IMR-90 (cell line): ENCODE measurements at regions not wholly inside any gene's neighbourhood (a gene's known extent, or its start where the extent isn't known, plus 50 kb on each side); places are given as distances from the start of the nearest gene placed in this dataset.
A peak's percentile ranks its signal among the peaks of the same experiment; 100 is the strongest.

Experiments
- ATAC-seq: fragments of 200-7000 bp; cut with Tn5 transposase; 2 replicates; pipeline ENCODE4 v1.9.1; 2020; ENCODE audit warnings: low read depth, mild to moderate bottlenecking, moderate library complexity
- BruUV-seq: library from RNA; stranded (reverse); fragments of 400-500 nt; replicated peaks from 2 replicates; lab custom pipeline; 2021; lab: Mats Ljungman, UMichigan
- CTCF ChIA-PET: fragments of 300-600 bp; formaldehyde crosslinking; extraction: SDS; loops from one replicate; lab custom pipeline; 2021; ENCODE audit warnings: antibody characterized with exemption; lab: Yijun Ruan, JAX
- POLR2A ChIA-PET: fragments of 300-600 bp; sonication (Branson Sonifier 250); formaldehyde crosslinking; loops from one replicate; lab custom pipeline; 2022; ENCODE audit warnings: antibody characterized with exemption; ENCODE audit not compliant: unreplicated experiment; lab: Charles Lee
- DNase-seq: peaks from one replicate; pipeline ENCODE4 v3.0.0; 2013
- H2AFZ ChIP-seq: replicated peaks from 2 replicates; pipeline ENCODE3; 2013; ENCODE audit warnings: low read length, mild to moderate bottlenecking; ENCODE audit not compliant: poor library complexity
- H2AK5ac ChIP-seq: 2 replicates; pipeline ENCODE4 v1.6.1; 2013; ENCODE audit warnings: low read depth, low read length, inconsistent platforms
- H2AK9ac ChIP-seq: replicated peaks from 2 replicates; pipeline ENCODE3; 2013; ENCODE audit warnings: mild to moderate bottlenecking, low read depth, low read length, moderate library complexity; ENCODE audit not compliant: poor library complexity
- H2BK120ac ChIP-seq: 2 replicates; pipeline ENCODE4 v1.6.1; 2013; ENCODE audit warnings: low read depth, low read length, inconsistent platforms
- H2BK15ac ChIP-seq: 3 replicates; pipeline ENCODE4 v1.6.1; 2013; ENCODE audit warnings: low read depth, low read length, inconsistent platforms
- H2BK20ac ChIP-seq: 2 replicates; pipeline ENCODE4 v1.6.1; 2013; ENCODE audit warnings: low read depth, mild to moderate bottlenecking, inconsistent platforms, low read length, moderate library complexity
- H2BK5ac ChIP-seq: 2 replicates; pipeline ENCODE4 v1.6.1; 2013; ENCODE audit warnings: mild to moderate bottlenecking, low read depth, low read length, inconsistent platforms; ENCODE audit not compliant: poor library complexity, severe bottlenecking
- H3K14ac ChIP-seq: replicated peaks from 2 replicates; pipeline ENCODE4 v1.6.1; 2013; ENCODE audit warnings: low read depth, low read length, inconsistent platforms
- H3K18ac ChIP-seq: 2 replicates; pipeline ENCODE4 v1.6.1; 2013; ENCODE audit warnings: low read depth, low read length, control low read depth
- H3K23ac ChIP-seq: 2 replicates; pipeline ENCODE4 v1.6.1; 2013; ENCODE audit warnings: low read depth, low read length, inconsistent platforms
- H3K27ac ChIP-seq: 2 replicates; pipeline ENCODE4 v1.5.1; 2013; ENCODE audit warnings: mild to moderate bottlenecking, control low read depth, low read length; ENCODE audit not compliant: insufficient read depth
- H3K27me3 ChIP-seq: 2 replicates; pipeline ENCODE4 v1.6.1; 2013; ENCODE audit warnings: low read length; ENCODE audit not compliant: control insufficient read depth, insufficient read depth
- H3K36me3 ChIP-seq: 2 replicates; pipeline ENCODE4 v1.6.1; 2013; ENCODE audit warnings: low read length, mixed read lengths; ENCODE audit not compliant: control insufficient read depth, insufficient read depth
- H3K4ac ChIP-seq: 2 replicates; pipeline ENCODE4 v1.6.1; 2013; ENCODE audit warnings: low read depth, low read length, inconsistent platforms
- H3K4me1 ChIP-seq: 2 replicates; pipeline ENCODE4 v1.6.1; 2013; ENCODE audit warnings: low read length, mixed read lengths; ENCODE audit not compliant: control insufficient read depth, insufficient read depth
- H3K4me2 ChIP-seq: 2 replicates; pipeline ENCODE4 v1.6.1; 2013; ENCODE audit warnings: low read depth, mild to moderate bottlenecking, control low read depth, low read length, moderate library complexity
- H3K4me3 ChIP-seq: 2 replicates; pipeline ENCODE4 v1.5.1; 2013; ENCODE audit warnings: low read depth, mild to moderate bottlenecking, control low read depth, low read length, moderate library complexity; ENCODE audit not compliant: insufficient read depth
- H3K56ac ChIP-seq: 2 replicates; pipeline ENCODE4 v1.6.1; 2013; ENCODE audit warnings: low read length, inconsistent platforms; ENCODE audit not compliant: insufficient read depth; ENCODE audit errors: extremely low read depth
- H3K79me1 ChIP-seq, 2 experiments: 2 replicates each; pipeline ENCODE4 v1.6.1; 2013; ENCODE audit warnings: low read length in 2 of 2, inconsistent platforms in 1 of 2, low read depth in 1 of 2
- H3K9ac ChIP-seq: 2 replicates; pipeline ENCODE4 v1.6.1; 2013; ENCODE audit warnings: low read depth, low read length, control low read depth
- H3K9me1 ChIP-seq: 2 replicates; pipeline ENCODE4 v1.6.1; 2013; ENCODE audit warnings: low read length, inconsistent platforms; ENCODE audit not compliant: insufficient read depth
- H3K9me3 ChIP-seq: 2 replicates; pipeline ENCODE4 v1.6.1; 2013; ENCODE audit warnings: low read length; ENCODE audit not compliant: control insufficient read depth, insufficient read depth
- H4K20me1 ChIP-seq: 2 replicates; pipeline ENCODE4 v1.6.1; 2013; ENCODE audit warnings: low read length, inconsistent platforms; ENCODE audit not compliant: insufficient read depth
- H4K5ac ChIP-seq: 2 replicates; pipeline ENCODE4 v1.6.1; 2013; ENCODE audit warnings: mild to moderate bottlenecking, low read depth, low read length, control low read depth
- H4K8ac ChIP-seq, 2 experiments: 2 replicates each; pipeline ENCODE4 v1.6.1; 2013; ENCODE audit warnings: low read depth in 2 of 2, low read length in 2 of 2, control low read depth in 1 of 2, inconsistent platforms in 1 of 2
- H4K91ac ChIP-seq: 2 replicates; pipeline ENCODE4 v1.6.1; 2013; ENCODE audit warnings: low read depth, low read length, inconsistent platforms; ENCODE audit not compliant: insufficient read depth
- BHLHE40 ChIP-seq: fragments of 150-350 bp; IDR thresholded peaks from 2 replicates; pipeline ENCODE4 v1.6.1; 2016; ENCODE audit warnings: mild to moderate bottlenecking, low read depth, low read length
- CEBPB ChIP-seq: IDR thresholded peaks from 2 replicates; pipeline ENCODE4 v1.6.1; 2012; ENCODE audit warnings: low read depth, low read length, improper control_type of control experiment
- FOS ChIP-seq: fragments of 150-350 bp; IDR thresholded peaks from 2 replicates; pipeline ENCODE4 v1.6.1; 2016; ENCODE audit warnings: low read depth, low read length
- MAFK ChIP-seq: IDR thresholded peaks from 2 replicates; pipeline ENCODE4 v1.6.1; 2012; ENCODE audit warnings: low read depth, low read length, improper control_type of control experiment
- NFE2L2 ChIP-seq: fragments of 150-350 bp; IDR thresholded peaks from 2 replicates; pipeline ENCODE4 v1.6.1; 2016; ENCODE audit warnings: low read depth, mild to moderate bottlenecking, low read length
- RAD21 ChIP-seq: IDR thresholded peaks from 2 replicates; pipeline ENCODE4 v1.6.1; 2012; ENCODE audit warnings: low read length, improper control_type of control experiment
- RCOR1 ChIP-seq: IDR thresholded peaks from 2 replicates; pipeline ENCODE4 v1.6.1; 2012; ENCODE audit warnings: mild to moderate bottlenecking, low read length, improper control_type of control experiment; ENCODE audit not compliant: insufficient replicate concordance
- RFX5 ChIP-seq: IDR thresholded peaks from 2 replicates; pipeline ENCODE4 v1.8.0; 2012; ENCODE audit warnings: low read depth, mild to moderate bottlenecking, low read length, moderate library complexity
- USF2 ChIP-seq: fragments of 150-350 bp; IDR thresholded peaks from 2 replicates; pipeline ENCODE4 v1.6.1; 2017; ENCODE audit warnings: mild to moderate bottlenecking, antibody characterized with exemption, low read length, low read depth
- WGBS, 2 experiments: methylation state at CpG; one replicate each; pipeline versions ENCODE4 v1.1.5 to v1.1.7; 2013; ENCODE audit warnings: missing lambda C conversion rate in 2 of 2; ENCODE audit not compliant: insufficient read length in 1 of 2; ENCODE audit errors: extremely low coverage in 2 of 2; 5-methylcytosine and 5-hydroxymethylcytosine counted together
- dilution Hi-C: fragments of 300-500 bp; cut with HindIII; formaldehyde crosslinking; loops from one replicate; pipeline ENCODE4 v1.14.3; 2018; ENCODE audit warnings: low sequenced_read_pairs; ENCODE audit not compliant: unreplicated experiment
- in situ Hi-C: fragments of 300-500 bp; cut with MboI; formaldehyde crosslinking; loops from 3 replicates; pipeline ENCODE4 v1.14.3; 2019; ENCODE audit warnings: low sequenced_read_pairs, inconsistent platforms, mixed read lengths
- intact Hi-C: fragments of 100-400 bp; cut with micrococcal nuclease; formaldehyde crosslinking; loops from 2 replicates; pipeline ENCODE4 v1.10.0; 2022

- Histone ChIP-seq H3K23ac (peak overlapping the region; percentile 20; the same call in 1 of the 2 replicates), H3K9ac (no peak overlapping the region), H3K9me3 (peaks cover 5% of the 10 kb centered on the region; the same call in 1 of the 2 replicates), H3K4me1 (peaks cover 21% of the 10 kb centered on the region), H2AFZ (no peak overlapping the region), H2BK120ac (peak overlapping the region; percentile 94), H2BK5ac (peak overlapping the region; percentile 71), H3K4me3 (no peak overlapping the region), H4K8ac (peak overlapping the region; percentile 6 to 78; a peak in 3 of 4 replicates), H3K27me3 (no peaks in the 10 kb centered on the region), H4K91ac (peak overlapping the region; percentile 77), H3K14ac (peak overlapping the region; percentile 69), H3K4ac (peak overlapping the region; percentile 89), H2AK9ac (peak overlapping the region; percentile 7), H3K18ac (peak overlapping the region; percentile 90; the same call in 1 of the 2 replicates), H2AK5ac (peak overlapping the region; percentile 30), H3K79me1 (no peaks in the 10 kb centered on the region; a peak in 1 of 4 replicates), H3K4me2 (peak overlapping the region; percentile 37; the same call in 1 of the 2 replicates), H3K56ac (peak overlapping the region; percentile 36; the same call in 1 of the 2 replicates), H2BK15ac (peak overlapping the region; percentile 87; the same call in 2 of the 3 replicates), H3K9me1 (peaks cover 9% of the 10 kb centered on the region), H2BK20ac (peak overlapping the region; percentile 96), H3K36me3 (no peaks in the 10 kb centered on the region), H4K5ac (peak overlapping the region; percentile 22), H4K20me1 (no peaks in the 10 kb centered on the region), H3K27ac (peak overlapping the region; percentile 53)
- TF ChIP-seq RAD21 (0 out of 2 replicates have a peak, but pooled peaks have one; percentile 5), USF2 (no peak), MAFK (peak; percentile 8; the same call in 1 of the 2 replicates), RFX5 (no peak), RCOR1 (peak; percentile 60), BHLHE40 (peak; percentile 91), CEBPB (peak; percentile 81), NFE2L2 (no peak), FOS (peak; percentile 89)
- in situ Hi-C loops (no loop called here), intact Hi-C loops (no loop called here), dilution Hi-C loops (no loop called here)
- no TSS peak for BruUV-seq
- WGBS, 2 experiments, result no CpG with 5 or more reads among the region's 5 CpGs
- DNase-seq (peak; percentile 97), ATAC-seq (peak; percentile 85)
- ChIA-PET POLR2A (no interaction called here), CTCF (no interaction called here)
Measured at GRCh38 chr16:86375364-86375763, 135.0 kb upstream of the FOXF1 start.
